ENCODE measurements at regions not wholly inside any gene's neighbourhood (a gene's known extent, or its start where the extent isn't known, plus 50 kb on each side); places are given as distances from the start of the nearest gene placed in this dataset.

- no peak for TF ChIP-seq CTCF (conservative IDR thresholded peaks at IDR 0.05 in 1 of 2, IDR thresholded peaks at IDR 0.05 in 1 of 2; ENCODE audit: low read depth in 1 of 2, low read length in 2 of 2)
- no peak for TF ChIP-seq EZH2 (IDR thresholded peaks at IDR 0.05; ENCODE audit: low read length, missing control alignments)
Observed at GRCh38 chr14:65852689-65853088, 440.2 kb downstream of the FUT8 start.

Data from fibroblast of lung (primary cell).